HG03565 (cell line): ENCODE measurements at regions not wholly inside any gene's neighbourhood (a gene's known extent, or its start where the extent isn't known, plus 50 kb on each side); places are given as distances from the start of the nearest gene placed in this dataset.
"Not testable (repeated sequence)": the region's sequence is repeated elsewhere in the genome, so short reads cannot be mapped to it uniquely, and the experiment has no call there.

Source experiments
- ATAC-seq: cut with Tn5 transposase; IDR thresholded peaks from one replicate; pipeline ENCODE4 v1.9.1; 2021; ENCODE audit warnings: mild to moderate bottlenecking, moderate library complexity; ENCODE audit not compliant: unreplicated experiment

GRCh38 chr6:93721386-93722048 lies 302.2 kb upstream of the EPHA7 start:
- ATAC-seq: no peak

GRCh38 chr6:93713974-93714373 lies 294.6 kb upstream of the EPHA7 start:
- ATAC-seq: no peak

- no peak for ATAC-seq
Measured at GRCh38 chr6:93703431-93703830, 284.1 kb upstream of the EPHA7 start.

- no peak for ATAC-seq
Measured at GRCh38 chr6:93701526-93701925, 282.2 kb upstream of the EPHA7 start.

- ATAC-seq: no peak
Measured at GRCh38 chr6:93685494-93685893, 266.1 kb upstream of the EPHA7 start.

- ATAC-seq: no peak
Measured at GRCh38 chr6:93684339-93684738, 265.0 kb upstream of the EPHA7 start.

DNA sequence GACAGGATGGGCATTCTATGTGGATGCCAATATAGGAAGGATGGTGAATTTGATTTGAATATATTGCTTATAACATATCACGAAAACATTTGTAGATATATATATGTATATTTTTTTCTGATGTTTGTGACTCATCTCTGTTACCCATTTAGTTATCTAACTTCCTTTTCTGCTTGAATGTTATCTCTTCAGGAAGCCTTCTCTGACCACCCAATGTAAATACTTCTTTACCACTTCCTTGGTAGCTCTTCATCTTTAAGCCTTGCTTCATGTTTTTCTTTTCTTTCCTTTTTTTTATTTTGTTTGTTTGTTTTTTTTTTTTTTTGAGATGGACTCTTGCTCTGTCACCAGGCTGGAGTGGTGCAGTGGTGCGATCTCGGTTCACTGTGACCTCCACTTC lies 260.5 kb upstream of the EPHA7 start:
- no peak for ATAC-seq

GRCh38 chr6:93678841-93679454 lies 259.6 kb upstream of the EPHA7 start:
- ATAC-seq: no peak

DNA sequence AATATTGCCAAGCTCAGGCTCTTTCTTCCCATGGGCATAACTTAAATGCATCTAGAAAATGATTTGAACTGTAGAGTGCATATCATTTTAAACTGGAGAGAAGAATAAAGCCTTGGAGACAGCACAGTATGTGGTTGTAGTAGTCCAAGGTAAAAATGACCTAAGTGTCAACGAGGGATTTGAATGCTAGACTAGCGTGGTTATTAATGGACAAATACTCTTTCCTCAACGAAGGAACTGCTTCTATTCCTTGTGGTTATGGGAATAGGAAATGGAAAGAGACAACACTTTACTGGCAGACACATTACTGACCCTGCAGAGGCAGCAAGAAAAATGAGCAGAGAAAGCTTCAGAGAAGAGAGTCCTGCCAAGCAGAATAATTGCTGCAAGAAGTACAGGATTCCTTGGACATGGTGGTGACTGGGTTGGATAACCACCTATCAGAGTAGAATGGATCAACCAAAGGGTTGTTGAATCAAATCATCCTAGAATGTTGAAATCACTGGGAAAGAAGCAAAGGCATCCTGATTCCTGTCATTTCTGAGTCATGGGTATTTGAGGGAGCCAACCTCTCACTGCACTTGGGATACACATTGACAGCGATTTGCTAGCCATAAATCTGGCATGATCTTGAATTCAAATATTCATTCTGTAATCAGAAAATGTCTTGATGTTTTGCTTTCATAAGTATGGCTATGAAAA lies 258.1 kb upstream of the EPHA7 start:
- ATAC-seq: no peak

DNA sequence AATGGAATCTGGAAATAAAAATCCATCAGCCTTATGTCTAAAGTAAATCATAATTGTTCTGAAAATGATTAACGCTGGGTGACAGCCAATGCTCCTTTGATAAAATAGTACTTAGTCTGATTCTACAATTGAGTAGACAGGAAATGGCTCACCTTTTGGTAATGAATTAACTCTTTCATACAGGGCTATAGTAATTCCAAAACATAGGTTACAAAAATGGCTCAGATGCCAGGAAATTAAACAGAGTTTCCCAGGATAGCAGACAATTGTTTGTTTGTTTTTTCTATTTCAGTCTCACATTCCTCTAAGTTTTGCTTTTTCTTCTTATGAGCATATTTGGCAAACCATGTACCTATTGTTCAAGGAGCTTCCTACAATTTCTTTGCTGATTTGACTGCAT lies 257.2 kb upstream of the EPHA7 start:
- no peak for ATAC-seq

DNA sequence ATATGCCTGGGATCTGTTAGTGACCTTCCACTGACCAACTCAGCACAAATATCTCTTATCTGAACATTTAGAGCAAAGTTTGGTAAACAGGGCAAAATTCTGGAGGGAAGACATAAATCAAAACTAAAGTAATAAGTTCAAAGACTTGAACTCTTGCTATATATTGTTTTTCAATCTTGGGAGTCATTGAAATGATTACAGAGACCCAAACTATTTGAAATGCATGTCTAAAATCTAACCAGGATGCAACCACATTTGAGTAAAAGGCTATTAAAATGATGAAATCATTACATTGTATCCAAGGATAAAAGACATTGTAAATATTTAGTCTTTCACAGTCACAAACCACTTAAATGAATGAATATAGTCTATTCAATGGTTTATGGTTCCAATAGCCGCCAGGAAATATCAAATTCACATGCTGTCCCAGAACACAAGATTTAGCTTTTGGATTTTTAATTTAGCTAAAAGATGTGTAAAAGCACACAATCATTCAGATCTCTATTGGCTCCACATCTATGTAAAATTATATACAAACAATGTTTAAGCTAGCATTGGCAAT lies 256.6 kb upstream of the EPHA7 start:
- ATAC-seq: no peak

DNA sequence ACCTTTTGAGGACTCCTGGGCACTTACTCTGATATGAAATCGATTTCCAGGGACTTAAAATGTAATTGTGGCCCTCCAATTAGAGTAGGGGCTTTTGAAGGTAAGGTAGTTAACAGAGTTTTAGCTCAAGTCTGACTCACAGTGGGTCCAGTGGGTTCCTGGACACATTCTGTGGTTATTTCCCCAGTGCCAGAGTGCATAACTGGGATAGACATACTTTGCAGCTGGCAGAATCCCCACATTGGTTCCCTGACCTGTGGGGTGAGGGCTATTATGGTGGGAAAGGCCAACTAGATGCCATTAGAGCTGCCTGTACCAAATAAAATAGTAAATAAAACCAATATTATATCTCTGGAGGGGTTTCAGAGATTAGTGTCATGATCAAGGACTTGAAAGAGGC lies 243.8 kb upstream of the EPHA7 start:
- ATAC-seq: no peak

- no peak for ATAC-seq
Measured at GRCh38 chr6:93654548-93654947, 235.2 kb upstream of the EPHA7 start.

- ATAC-seq: no peak
Measured at GRCh38 chr6:93644611-93645010, 225.3 kb upstream of the EPHA7 start.

DNA sequence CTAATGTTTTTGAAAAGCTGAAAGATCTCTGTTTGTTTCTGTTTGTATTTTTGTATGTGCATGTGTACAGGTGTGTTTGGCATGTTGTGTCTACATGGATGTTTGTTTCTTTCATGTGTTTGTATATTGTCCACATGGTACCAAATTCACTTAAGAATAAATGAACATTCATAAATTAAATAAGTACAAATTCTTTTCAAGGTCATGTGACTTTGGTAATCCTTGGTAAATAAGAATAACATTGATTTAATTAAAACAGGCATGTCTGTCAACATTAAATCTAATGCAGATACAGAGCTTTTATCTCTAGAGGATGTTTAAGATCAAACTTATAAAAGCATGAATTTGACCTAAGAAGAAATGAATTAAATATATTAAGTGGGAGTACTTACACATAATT lies 219.8 kb upstream of the EPHA7 start:
- ATAC-seq: no peak

DNA sequence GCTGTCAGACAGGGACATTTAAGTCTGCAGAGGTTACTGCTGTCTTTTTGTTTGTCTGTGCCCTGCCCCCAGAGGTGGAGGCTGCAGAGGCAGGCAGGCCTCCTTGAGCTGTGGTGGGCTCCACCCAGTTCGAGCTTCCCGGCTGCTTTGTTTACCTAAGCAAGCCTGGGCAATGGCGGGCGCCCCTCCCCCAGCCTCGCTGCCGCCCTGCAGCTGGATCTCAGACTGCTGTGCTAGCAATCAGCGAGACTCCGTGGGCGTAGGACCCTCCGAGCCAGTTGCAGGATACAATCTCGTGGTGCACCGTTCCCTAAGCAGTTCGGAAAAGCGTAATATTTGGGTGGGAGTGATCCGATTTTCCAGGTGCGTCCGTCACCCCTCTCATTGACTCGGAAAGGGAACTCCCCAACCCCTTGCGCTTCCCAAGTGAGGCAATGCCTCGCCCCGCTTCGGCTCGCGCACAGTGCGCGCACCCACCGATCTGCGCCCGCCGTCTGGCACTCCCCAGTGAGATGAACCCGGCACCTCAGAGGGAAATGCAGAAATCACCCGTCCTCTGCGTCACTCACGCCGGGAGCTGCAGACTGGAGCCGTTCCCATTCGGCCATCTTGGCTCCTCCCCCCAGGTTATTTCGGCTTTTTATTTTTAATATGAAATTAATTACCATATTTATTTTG lies 217.8 kb upstream of the EPHA7 start:
- ATAC-seq: not testable (repeated sequence)

DNA sequence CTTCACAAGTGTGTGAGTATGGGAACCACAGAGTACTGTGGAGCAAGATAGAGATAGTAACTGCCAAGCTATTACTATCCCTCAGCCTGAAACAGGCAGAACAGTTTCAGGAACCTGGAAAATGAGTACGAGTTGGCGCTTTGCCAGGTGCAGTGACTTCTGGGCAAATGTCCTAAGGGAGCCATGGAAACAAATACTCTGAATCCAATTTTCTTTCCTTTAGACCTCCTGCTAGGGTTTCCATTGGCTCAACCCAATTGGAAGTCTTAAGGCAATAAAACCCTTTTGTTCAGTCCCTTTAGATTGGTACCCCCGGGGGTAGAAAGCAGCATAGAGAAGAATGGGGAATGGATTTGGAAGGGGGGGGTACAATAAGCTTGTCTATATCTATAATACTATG lies 205.0 kb upstream of the EPHA7 start:
- no peak for ATAC-seq

DNA sequence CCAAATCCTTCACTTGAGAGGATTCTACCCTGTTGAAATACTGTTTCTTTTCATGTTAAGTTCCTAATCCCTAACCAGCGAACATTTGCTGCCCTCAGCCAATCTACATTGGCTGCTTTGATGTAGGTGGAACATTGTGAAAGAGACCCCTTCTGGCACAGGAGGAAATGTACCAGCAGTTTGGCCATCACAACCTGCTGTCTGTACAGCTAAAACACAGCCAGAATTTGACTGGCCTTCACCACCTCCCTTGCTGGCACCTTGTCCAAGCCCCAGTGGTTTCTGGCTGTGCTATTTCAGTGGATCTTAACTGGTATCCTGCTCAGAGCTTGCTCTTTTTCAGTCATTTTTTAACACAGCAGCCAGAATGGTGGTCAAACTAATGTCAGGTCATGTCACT lies 202.1 kb upstream of the EPHA7 start:
- no peak for ATAC-seq

GRCh38 chr6:93604951-93605350 lies 185.6 kb upstream of the EPHA7 start:
- no peak for ATAC-seq

GRCh38 chr6:93592417-93592816 lies 173.1 kb upstream of the EPHA7 start:
- no peak for ATAC-seq

DNA sequence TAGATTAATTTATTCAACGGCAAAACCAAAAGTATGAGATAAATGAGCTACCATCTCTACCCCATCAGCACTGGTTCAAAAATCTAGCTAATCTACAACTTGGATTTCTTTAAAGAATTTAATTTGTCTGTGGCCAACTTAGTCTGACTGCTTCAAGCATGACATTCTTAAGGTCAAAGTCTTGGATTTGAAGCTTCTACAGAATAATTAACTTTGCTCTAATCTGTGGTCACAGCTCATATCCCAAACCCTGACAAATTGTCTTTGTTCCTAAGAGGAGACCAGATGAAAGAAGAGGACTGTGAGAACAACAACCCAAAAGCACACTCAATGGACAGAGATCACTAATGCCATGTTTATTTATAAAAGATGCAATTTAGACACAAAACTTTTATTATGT lies 166.9 kb upstream of the EPHA7 start:
- ATAC-seq: no peak

GRCh38 chr6:93584300-93584699 lies 164.9 kb upstream of the EPHA7 start:
- no peak for ATAC-seq
